BE2C (cell line): ENCODE measurements at regions not wholly inside any gene's neighbourhood (a gene's known extent, or its start where the extent isn't known, plus 50 kb on each side); places are given as distances from the start of the nearest gene placed in this dataset.

Experiments used
- DNase-seq: peaks from one replicate; pipeline ENCODE4 v3.0.0-alpha.2; 2020
- H3K27me3 ChIP-seq: fragments of 250-450 bp; sonication (Bioruptor Pico); 2 replicates; pipeline ENCODE4 v1.5.1; 2020; ENCODE audit warnings: mild to moderate bottlenecking
- H3K36me3 ChIP-seq: fragments of 250-450 bp; sonication (Bioruptor Pico); 2 replicates; pipeline ENCODE4 v1.5.1; 2020; ENCODE audit warnings: mild to moderate bottlenecking
- H3K4me1 ChIP-seq: fragments of 250-450 bp; sonication (Bioruptor Pico); 2 replicates; pipeline ENCODE4 v1.5.1; 2020
- H3K4me3 ChIP-seq: 2 replicates; pipeline ENCODE4 v1.5.1; 2011; ENCODE audit warnings: low read depth, low read length
- H3K9me3 ChIP-seq: fragments of 250-450 bp; sonication (Bioruptor Pico); 2 replicates; pipeline ENCODE4 v1.5.1; 2020
- TF ChIP-seq, protein P1 (sequence below): IDR thresholded peaks from 2 replicates; pipeline ENCODE4 v1.5.1; 2012; ENCODE audit warnings: mild to moderate bottlenecking, low read depth, low read length

DNA sequence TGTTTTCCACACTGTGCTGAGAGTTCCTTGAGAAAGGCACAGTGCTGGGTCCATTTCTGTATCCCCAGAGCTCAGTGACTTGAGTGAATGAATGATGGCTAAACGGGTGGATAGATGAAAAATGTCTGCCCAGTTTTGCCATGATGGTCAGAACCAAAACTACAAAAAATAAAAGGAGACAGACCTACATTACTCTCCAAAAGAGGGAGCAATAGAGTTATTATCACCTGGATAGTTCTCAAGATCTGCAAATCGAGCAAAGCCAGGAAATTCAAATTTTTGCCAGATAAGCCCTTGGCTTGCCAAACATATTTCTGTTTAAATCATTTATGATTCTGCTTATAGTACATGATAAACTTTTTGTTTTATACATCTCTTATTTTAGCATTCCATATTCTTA lies 214.2 kb upstream of the ZNF462 start:
- no peak for DNase-seq
- Histone ChIP-seq H3K27me3 (no peaks in the 10 kb centered on the region), H3K4me3 (no peak overlapping the region), H3K4me1 (no peaks in the 10 kb centered on the region), H3K9me3 (no peaks in the 10 kb centered on the region), H3K36me3 (no peaks in the 10 kb centered on the region)
- TF ChIP-seq, protein P1, sequence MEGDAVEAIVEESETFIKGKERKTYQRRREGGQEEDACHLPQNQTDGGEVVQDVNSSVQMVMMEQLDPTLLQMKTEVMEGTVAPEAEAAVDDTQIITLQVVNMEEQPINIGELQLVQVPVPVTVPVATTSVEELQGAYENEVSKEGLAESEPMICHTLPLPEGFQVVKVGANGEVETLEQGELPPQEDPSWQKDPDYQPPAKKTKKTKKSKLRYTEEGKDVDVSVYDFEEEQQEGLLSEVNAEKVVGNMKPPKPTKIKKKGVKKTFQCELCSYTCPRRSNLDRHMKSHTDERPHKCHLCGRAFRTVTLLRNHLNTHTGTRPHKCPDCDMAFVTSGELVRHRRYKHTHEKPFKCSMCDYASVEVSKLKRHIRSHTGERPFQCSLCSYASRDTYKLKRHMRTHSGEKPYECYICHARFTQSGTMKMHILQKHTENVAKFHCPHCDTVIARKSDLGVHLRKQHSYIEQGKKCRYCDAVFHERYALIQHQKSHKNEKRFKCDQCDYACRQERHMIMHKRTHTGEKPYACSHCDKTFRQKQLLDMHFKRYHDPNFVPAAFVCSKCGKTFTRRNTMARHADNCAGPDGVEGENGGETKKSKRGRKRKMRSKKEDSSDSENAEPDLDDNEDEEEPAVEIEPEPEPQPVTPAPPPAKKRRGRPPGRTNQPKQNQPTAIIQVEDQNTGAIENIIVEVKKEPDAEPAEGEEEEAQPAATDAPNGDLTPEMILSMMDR: peak; percentile 51

DNA sequence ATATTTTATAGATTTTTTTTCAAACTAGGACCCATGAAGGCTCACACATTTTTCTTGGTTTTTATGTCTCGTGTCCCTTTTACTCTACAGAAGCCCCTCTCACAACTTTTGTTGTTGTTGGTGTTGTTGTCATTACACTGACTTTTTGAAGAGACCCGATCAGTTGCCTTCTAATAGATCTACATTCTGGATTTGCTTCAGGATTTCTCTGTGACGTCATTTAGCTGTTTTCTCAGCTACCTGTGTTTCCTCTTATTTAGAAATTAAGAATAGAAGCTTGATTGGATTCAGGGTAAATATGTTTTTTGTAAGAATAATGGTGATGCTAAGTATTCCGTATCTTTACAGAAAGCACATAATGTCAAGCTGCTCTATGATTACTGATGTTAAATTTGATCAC lies 213.3 kb upstream of the ZNF462 start:
- Histone ChIP-seq H3K4me1 (no peaks in the 10 kb centered on the region), H3K9me3 (no peaks in the 10 kb centered on the region), H3K4me3 (no peak overlapping the region), H3K27me3 (no peaks in the 10 kb centered on the region), H3K36me3 (no peaks in the 10 kb centered on the region)
- no peak for DNase-seq
- TF ChIP-seq, protein P1: no peak

DNA sequence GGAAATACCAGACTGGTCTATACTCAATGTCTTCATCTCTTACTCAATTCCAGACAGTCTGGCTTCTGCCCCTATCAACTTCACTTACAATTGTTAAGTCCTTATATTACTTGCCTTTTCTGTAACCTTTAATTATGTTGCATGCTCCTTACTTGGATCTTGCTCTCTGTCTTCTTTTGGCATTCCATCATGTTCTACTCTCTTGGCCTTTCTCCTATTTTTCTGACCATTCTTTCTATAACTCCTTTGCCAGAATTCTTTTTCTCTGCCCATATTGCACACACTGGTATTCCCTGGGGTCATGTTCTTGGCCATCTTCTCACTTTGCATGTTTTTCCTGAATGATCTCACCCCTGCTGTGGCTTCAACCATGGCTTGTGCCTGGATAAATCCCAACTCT lies 209.8 kb upstream of the ZNF462 start:
- no peak for DNase-seq
- H3K27me3 ChIP-seq: no peaks in the 10 kb centered on the region

DNA sequence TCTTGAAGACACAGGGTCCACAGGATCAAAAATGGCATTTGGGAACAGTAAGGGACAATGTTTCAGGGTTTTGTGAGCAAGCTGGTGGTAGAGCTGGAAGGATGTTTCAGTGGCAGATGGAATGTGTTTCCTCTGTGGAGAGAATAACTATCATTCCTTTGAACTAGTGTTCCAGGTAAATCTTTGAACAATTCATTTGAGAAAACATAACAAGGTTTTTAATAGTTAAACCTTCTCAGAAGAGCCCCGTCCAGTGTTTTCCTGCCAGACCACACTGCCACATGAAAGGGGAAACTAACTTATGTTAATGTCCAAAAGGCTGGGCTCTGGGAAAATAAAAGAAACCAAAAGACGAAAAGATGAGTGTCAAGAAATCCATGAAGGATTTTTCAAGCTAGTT lies 207.0 kb upstream of the ZNF462 start:
- TF ChIP-seq, protein P1: no peak
- H3K4me3 ChIP-seq: no peak overlapping the region
- H3K4me1 ChIP-seq: no peaks in the 10 kb centered on the region
- no peaks in the 10 kb centered on the region for H3K9me3 ChIP-seq
- H3K27me3 ChIP-seq: no peaks in the 10 kb centered on the region
- no peak for DNase-seq
- no peaks in the 10 kb centered on the region for H3K36me3 ChIP-seq

More for the DNA sequence above, 209.8 kb upstream of the ZNF462 start:
- Histone ChIP-seq H3K36me3 (no peaks in the 10 kb centered on the region), H3K4me3 (no peak overlapping the region), H3K4me1 (no peaks in the 10 kb centered on the region), H3K9me3 (no peaks in the 10 kb centered on the region)
- TF ChIP-seq, protein P1: no peak

DNA sequence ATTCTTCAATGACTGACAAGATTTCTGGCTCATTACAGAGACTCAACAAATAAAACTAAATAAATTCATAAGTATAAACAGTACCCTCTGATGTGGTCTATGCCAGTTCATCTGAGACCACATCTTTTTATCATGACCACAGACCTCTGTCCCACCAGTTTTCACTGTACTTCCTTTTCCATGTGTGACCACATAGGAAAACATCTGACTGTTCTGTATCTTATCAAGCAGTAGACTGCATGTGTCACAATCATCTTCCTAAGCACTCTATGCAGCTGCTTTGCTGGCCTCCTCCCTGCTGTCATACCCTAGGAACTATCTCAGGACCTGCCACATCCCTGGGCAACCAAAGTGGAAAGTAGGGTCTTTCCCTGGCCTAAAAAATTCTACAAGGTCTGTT lies 205.0 kb upstream of the ZNF462 start:
- Histone ChIP-seq H3K9me3 (no peaks in the 10 kb centered on the region), H3K36me3 (no peaks in the 10 kb centered on the region), H3K4me3 (no peak overlapping the region), H3K4me1 (no peaks in the 10 kb centered on the region), H3K27me3 (no peaks in the 10 kb centered on the region)
- TF ChIP-seq, protein P1: no peak
- DNase-seq: no peak

DNA sequence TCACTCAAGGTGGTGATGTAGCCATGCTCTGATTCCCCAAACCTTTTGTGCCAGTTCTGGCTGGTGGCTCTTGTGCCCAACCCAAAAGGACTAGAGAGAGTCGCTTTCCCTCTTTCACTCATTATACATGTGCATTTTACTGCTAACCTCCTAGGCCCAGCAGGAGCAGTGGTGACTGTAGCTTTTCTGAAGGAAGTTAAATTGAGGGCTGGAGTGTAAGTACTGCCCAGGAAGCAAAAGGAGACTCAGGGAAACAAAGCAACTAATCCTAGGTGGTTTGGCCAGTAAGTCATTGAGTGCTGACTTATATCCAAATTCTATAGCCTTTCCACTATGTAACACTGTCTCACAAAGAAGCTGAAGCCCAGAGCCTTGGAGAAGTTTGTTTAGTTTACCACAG lies 194.4 kb upstream of the ZNF462 start:
- Histone ChIP-seq H3K9me3 (no peaks in the 10 kb centered on the region), H3K27me3 (no peaks in the 10 kb centered on the region), H3K4me3 (no peak overlapping the region), H3K36me3 (no peaks in the 10 kb centered on the region), H3K4me1 (no peaks in the 10 kb centered on the region)
- DNase-seq: no peak
- TF ChIP-seq, protein P1: no peak
